SK-N-MC (cell line): ENCODE measurements at regions not wholly inside any gene's neighbourhood (a gene's known extent, or its start where the extent isn't known, plus 50 kb on each side); places are given as distances from the start of the nearest gene placed in this dataset.

Experiments
- EZH2 ChIP-seq: fragments of 200-600 bp; sonication (generic); IDR thresholded peaks from one replicate; pipeline ENCODE4 v1.6.1; 2017; ENCODE audit warnings: antibody characterized with exemption
- POLR2AphosphoS5 ChIP-seq: IDR thresholded peaks from 2 replicates; pipeline ENCODE4 v1.6.1; 2012; ENCODE audit warnings: mild to moderate bottlenecking, low read depth, low read length, borderline replicate concordance

DNA sequence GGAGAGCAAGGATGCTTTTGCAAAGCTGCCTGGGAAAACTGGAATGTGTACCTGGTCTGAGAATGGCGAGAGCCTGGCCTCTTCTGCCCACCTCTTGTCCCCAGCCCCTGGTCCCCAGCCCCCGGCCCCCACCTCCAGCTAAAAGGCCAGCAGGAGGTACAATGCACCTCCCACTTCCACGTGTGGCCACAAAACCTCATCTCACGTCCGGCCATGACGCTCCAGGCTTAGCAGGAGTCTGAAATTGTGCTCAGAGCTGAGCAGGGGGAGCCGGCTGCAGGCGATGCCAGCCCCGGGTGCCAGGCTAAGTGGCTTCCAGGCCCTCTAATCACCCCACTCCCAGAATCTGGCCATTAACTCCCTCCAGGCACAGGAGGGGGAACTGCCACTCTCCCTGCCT, 83.1 kb upstream of the PRR20G start:
- no peak for TF ChIP-seq EZH2
- no peak for TF ChIP-seq POLR2AphosphoS5
